GM12878 (cell line): ENCODE measurements at regions not wholly inside any gene's neighbourhood (a gene's known extent, or its start where the extent isn't known, plus 50 kb on each side); places are given as distances from the start of the nearest gene placed in this dataset.

Source experiments
- ATAC-seq: fragments of 200-7000 bp; cut with Tn5 transposase; 3 replicates; pipeline ENCODE4 v1.9.1; 2020; ENCODE audit warnings: mild to moderate bottlenecking, moderate library complexity
- BruUV-seq: library from RNA; stranded (reverse); fragments of 400-500 nt; replicated peaks from 2 replicates; lab custom pipeline; 2021; lab: Mats Ljungman, UMichigan
- CTCF ChIA-PET: fragments of 300-600 bp; sonication (Branson Sonifier 250); formaldehyde crosslinking; extraction: SDS; loops from one replicate; lab custom pipeline; 2021; ENCODE audit warnings: inconsistent platforms; lab: Yijun Ruan, JAX
- POLR2A ChIA-PET: fragments of 350-600 bp; formaldehyde crosslinking; extraction: SDS; loops from one replicate; lab custom pipeline; 2021; ENCODE audit warnings: inconsistent platforms; lab: Charles Lee
- RAD21 ChIA-PET: fragments of 300-600 bp; sonication (Branson Sonifier 250); formaldehyde crosslinking; loops from one replicate; lab custom pipeline; 2023; ENCODE audit warnings: antibody characterized with exemption; ENCODE audit not compliant: unreplicated experiment; lab: Charles Lee
- SMC1A ChIA-PET: fragments of 300-600 bp; sonication (Branson Sonifier 250); formaldehyde crosslinking; loops from one replicate; lab custom pipeline; 2023; ENCODE audit not compliant: unreplicated experiment, uncharacterized antibody; lab: Charles Lee
- DNase-seq: peaks from one replicate; pipeline ENCODE4 v3.0.0-alpha.2; 2011; ENCODE audit warnings: low read depth, low spot score
- FAIRE-seq: peaks from 3 replicates; lab custom pipeline; 2011; peaks lifted over from hg19 to GRCh38; lab: Jason Lieb, UNC
- H2AFZ ChIP-seq: 2 replicates; pipeline ENCODE4 v1.6.0; 2011; ENCODE audit warnings: low read depth, low read length, control low read depth; ENCODE audit not compliant: control insufficient read depth
- H3K27ac ChIP-seq: 2 replicates; pipeline ENCODE4 v1.5.1; 2011; ENCODE audit warnings: control low read depth; ENCODE audit not compliant: control insufficient read depth, insufficient read depth
- H3K27me3 ChIP-seq, 2 experiments: replicated peaks in 1 of 2; 2 replicates each; pipeline versions ENCODE4 v1.6.0 to v1.6.1; 2011; ENCODE audit warnings: low read length in 1 of 2; ENCODE audit not compliant: control insufficient read depth in 2 of 2, insufficient read depth in 2 of 2
- H3K36me3 ChIP-seq, 2 experiments: 2 replicates each; pipeline ENCODE4 v1.5.1; 2011; ENCODE audit warnings: low read length in 1 of 2; ENCODE audit not compliant: control insufficient read depth in 2 of 2, insufficient read depth in 2 of 2
- H3K4me1 ChIP-seq: 2 replicates; pipeline ENCODE4 v1.6.1; 2011; ENCODE audit warnings: mild to moderate bottlenecking, low read length, moderate library complexity, mixed read lengths; ENCODE audit not compliant: control insufficient read depth, insufficient read depth
- H3K4me2 ChIP-seq: 2 replicates; pipeline ENCODE4 v1.6.0; 2011; ENCODE audit warnings: control low read depth; ENCODE audit not compliant: control insufficient read depth, insufficient read depth
- H3K4me3 ChIP-seq: fragments of 200-600 bp; sonication (generic); 2 replicates; pipeline ENCODE4 v1.5.1; 2016
- H3K79me2 ChIP-seq: 2 replicates; pipeline ENCODE4 v1.6.0; 2011; ENCODE audit warnings: low read length; ENCODE audit not compliant: control insufficient read depth, insufficient read depth
- H3K9ac ChIP-seq: 2 replicates; pipeline ENCODE4 v1.8.0; 2011; ENCODE audit warnings: low read length, control low read depth, mixed read lengths; ENCODE audit not compliant: control insufficient read depth, insufficient read depth
- H3K9me3 ChIP-seq: replicated peaks from 3 replicates; pipeline ENCODE4 v1.5.1; 2011; ENCODE audit warnings: mild to moderate bottlenecking, low read length; ENCODE audit not compliant: control insufficient read depth, insufficient read depth
- H4K20me1 ChIP-seq: 2 replicates; pipeline ENCODE4 v1.6.0; 2011; ENCODE audit not compliant: control insufficient read depth, insufficient read depth
- ATF3 ChIP-seq: IDR thresholded peaks from 2 replicates; pipeline ENCODE4 v1.6.1; 2011; ENCODE audit warnings: low read depth, mild to moderate bottlenecking, low read length, moderate library complexity, borderline replicate concordance; ENCODE audit errors: extremely low read depth
- BRCA1 ChIP-seq: IDR thresholded peaks from 2 replicates; pipeline ENCODE4 v1.6.1; 2011; ENCODE audit warnings: low read depth, low read length, improper control_type of control experiment
- CBX5 ChIP-seq: sonication (generic); IDR thresholded peaks from 2 replicates; pipeline ENCODE4 v1.6.1; 2016; ENCODE audit warnings: low read depth, moderate library complexity, mild to moderate bottlenecking, inconsistent platforms
- ELK1 ChIP-seq: IDR thresholded peaks from 2 replicates; pipeline ENCODE4 v1.6.1; 2012; ENCODE audit warnings: low read depth, low read length, improper control_type of control experiment
- ESRRA ChIP-seq: IDR thresholded peaks from 2 replicates; pipeline ENCODE4 v1.6.1; 2012; ENCODE audit warnings: mild to moderate bottlenecking, low read length, improper control_type of control experiment
- FOS ChIP-seq: IDR thresholded peaks from 3 replicates; pipeline ENCODE4 v1.6.1; 2011; ENCODE audit warnings: borderline replicate concordance; ENCODE audit not compliant: insufficient read length; ENCODE audit errors: extremely low read depth
- IRF4 ChIP-seq: IDR thresholded peaks from 2 replicates; pipeline ENCODE4 v1.6.1; 2011; ENCODE audit warnings: low read depth, low read length
- IRF5 ChIP-seq: fragments of 450-650 bp; IDR thresholded peaks from 2 replicates; pipeline ENCODE4 v1.6.1; 2017; ENCODE audit warnings: borderline replicate concordance
- JUNB ChIP-seq: IDR thresholded peaks from 2 replicates; pipeline ENCODE4 v1.6.1; 2016; ENCODE audit warnings: antibody characterized with exemption, mild to moderate bottlenecking
- KAT2A ChIP-seq: conservative IDR thresholded peaks from 2 replicates; pipeline ENCODE4 v1.6.1; 2011; ENCODE audit warnings: low read depth, low read length; ENCODE audit not compliant: control insufficient read depth
- NR2F1 ChIP-seq: fragments of 450-650 bp; conservative IDR thresholded peaks from 2 replicates; pipeline ENCODE4 v1.6.1; 2017; ENCODE audit warnings: mild to moderate bottlenecking
- POLR2AphosphoS5 ChIP-seq: IDR thresholded peaks from 2 replicates; pipeline ENCODE4 v1.6.1; 2011; ENCODE audit warnings: mild to moderate bottlenecking, low read length, inconsistent platforms
- RAD51 ChIP-seq: fragments of 450-650 bp; IDR thresholded peaks from 2 replicates; pipeline ENCODE4 v1.6.1; 2016; ENCODE audit warnings: moderate library complexity, mild to moderate bottlenecking, inconsistent platforms
- TARDBP ChIP-seq: IDR thresholded peaks from 2 replicates; pipeline ENCODE4 v1.6.1; 2016; ENCODE audit warnings: borderline replicate concordance
- USF1 ChIP-seq: IDR thresholded peaks from 2 replicates; pipeline ENCODE4 v1.6.1; 2011; ENCODE audit warnings: borderline replicate concordance, low read depth, mild to moderate bottlenecking, moderate library complexity, mixed read lengths, low read length; ENCODE audit not compliant: insufficient read depth; ENCODE audit errors: extremely low read length
- YY1 ChIP-seq: IDR thresholded peaks from 2 replicates; pipeline ENCODE4 v1.6.1; 2011; ENCODE audit warnings: low read depth, mild to moderate bottlenecking, low read length
- ZBTB4 ChIP-seq: fragments of 450-650 bp; formaldehyde crosslinking; IDR thresholded peaks from 2 replicates; pipeline ENCODE4 v1.4.0; 2022; ENCODE audit warnings: mild to moderate bottlenecking, moderate library complexity
- WGBS: methylation state at CpG from one replicate; pipeline ENCODE4 v1.1.6; 2016; ENCODE audit warnings: low lambda C conversion rate; ENCODE audit not compliant: insufficient replicate concordance, insufficient coverage; ENCODE audit errors: missing lambda C conversion rate; 5-methylcytosine and 5-hydroxymethylcytosine counted together
- in situ Hi-C: fragments of 300-500 bp; cut with MboI; formaldehyde crosslinking; loops from 9 replicates; pipeline ENCODE4 v1.14.3; 2018; ENCODE audit warnings: mixed read lengths
- intact Hi-C: fragments of 100-400 bp; cut with micrococcal nuclease; formaldehyde crosslinking; loops from one replicate; pipeline ENCODE4 v1.14.2; 2022; ENCODE audit not compliant: unreplicated experiment

GRCh38 chr15:59818336-59818735 lies 129.2 kb upstream of the BNIP2 start:
- in situ Hi-C loops = no loop called here
- H2AFZ ChIP-seq = no peak overlapping the region
- no peak for DNase-seq
- H3K36me3 ChIP-seq = no peaks in the 10 kb centered on the region
- H3K79me2 ChIP-seq = no peaks in the 10 kb centered on the region
- WGBS = 9% methylated on average over 6 of the region's 6 CpGs
- no peak for ATAC-seq
- intact Hi-C loops = no loop called here
- no peak overlapping the region for H3K27ac ChIP-seq
- H3K4me3 ChIP-seq = no peak overlapping the region
- no peak overlapping the region for H3K4me2 ChIP-seq
- no peak overlapping the region for H3K9ac ChIP-seq
- no peaks in the 10 kb centered on the region; a peak in 1 of 4 replicates for H3K27me3 ChIP-seq
- no TSS peak for BruUV-seq
- H3K9me3 ChIP-seq = no peaks in the 10 kb centered on the region
- ChIA-PET CTCF (interaction anchor here (1.0 kb wide), 2 partner anchors 10 to 362 kb away, joined by 3 read pairs; no protein-coding TSS in a partner anchor), SMC1A (no interaction called here), RAD21 (no interaction called here), POLR2A (no interaction called here)
- no peaks in the 10 kb centered on the region for H3K4me1 ChIP-seq
- no peaks in the 10 kb centered on the region for H4K20me1 ChIP-seq
- TF ChIP-seq ATF3 (no peak), IRF5 (no peak), KAT2A (no peak), ZBTB4 (no peak), RAD51 (no peak), FOS (no peak), IRF4 (no peak), JUNB (no peak), CBX5 (no peak), USF1 (no peak), POLR2AphosphoS5 (no peak), ESRRA (no peak), NR2F1 (no peak), BRCA1 (no peak), ELK1 (no peak), YY1 (no peak), TARDBP (no peak)
- FAIRE-seq = no peak
